ENCODE measurements at regions not wholly inside any gene's neighbourhood (a gene's known extent, or its start where the extent isn't known, plus 50 kb on each side); places are given as distances from the start of the nearest gene placed in this dataset.

GRCh38 chrX:38878641-38879340 lies 77.5 kb downstream of the MID1IP1 start:
- Mint-ChIP-seq H3K27ac (no peak overlapping the region), H3K27me3 (no peaks in the 10 kb centered on the region), H3K4me3 (no peak overlapping the region), H3K9me3 (no peaks in the 10 kb centered on the region), H3K36me3 (ENCODE audit: low read depth) (no peaks in the 10 kb centered on the region), H3K4me1 (ENCODE audit: low read depth) (peaks cover 18% of the 10 kb centered on the region)
- intact Hi-C loops (cut with micrococcal nuclease) = no loop called here

- Mint-ChIP-seq H3K4me1 (ENCODE audit: low read depth) (peaks cover 18% of the 10 kb centered on the region), H3K27ac (peak overlapping the region; percentile 78)
These were observed 78.5 kb downstream of the MID1IP1 start for GRCh38 chrX:38879631-38880220.

GRCh38 chrX:38880296-38880854 lies 79.1 kb downstream of the MID1IP1 start:
- no peaks in the 10 kb centered on the region for H3K36me3 Mint-ChIP-seq (ENCODE audit: low read depth)
- peaks cover 18% of the 10 kb centered on the region for H3K4me1 Mint-ChIP-seq (ENCODE audit: low read depth)
- peak overlapping the region; percentile 78 for H3K27ac Mint-ChIP-seq

More at GRCh38 chrX:38879631-38880220, 78.5 kb downstream of the MID1IP1 start:
- no peak overlapping the region for H3K4me3 Mint-ChIP-seq
- H3K27me3 Mint-ChIP-seq = no peaks in the 10 kb centered on the region
- intact Hi-C loops (cut with micrococcal nuclease) = no loop called here
- H3K9me3 Mint-ChIP-seq = no peaks in the 10 kb centered on the region
- no peaks in the 10 kb centered on the region for H3K36me3 Mint-ChIP-seq (ENCODE audit: low read depth)

GRCh38 chrX:38881066-38881465 lies 79.8 kb downstream of the MID1IP1 start:
- intact Hi-C loops (cut with micrococcal nuclease) = no loop called here
- Mint-ChIP-seq H3K27me3 (no peaks in the 10 kb centered on the region), H3K36me3 (ENCODE audit: low read depth) (no peaks in the 10 kb centered on the region), H3K4me1 (ENCODE audit: low read depth) (peaks cover 18% of the 10 kb centered on the region), H3K9me3 (no peaks in the 10 kb centered on the region), H3K27ac (no peak overlapping the region), H3K4me3 (no peak overlapping the region)

More at GRCh38 chrX:38880296-38880854, 79.1 kb downstream of the MID1IP1 start:
- Mint-ChIP-seq H3K27me3 (no peaks in the 10 kb centered on the region), H3K4me3 (peak overlapping the region; percentile 17), H3K9me3 (no peaks in the 10 kb centered on the region)
- intact Hi-C loops (cut with micrococcal nuclease) = no loop called here

GRCh38 chrX:38881727-38882126 lies 80.5 kb downstream of the MID1IP1 start:
- Mint-ChIP-seq H3K27me3 (no peaks in the 10 kb centered on the region), H3K9me3 (no peaks in the 10 kb centered on the region), H3K36me3 (ENCODE audit: low read depth) (no peaks in the 10 kb centered on the region), H3K4me1 (ENCODE audit: low read depth) (peaks cover 18% of the 10 kb centered on the region), H3K4me3 (no peak overlapping the region), H3K27ac (no peak overlapping the region)
- intact Hi-C loops (cut with micrococcal nuclease) = no loop called here

GRCh38 chrX:38882894-38883626 lies 81.8 kb downstream of the MID1IP1 start:
- H3K36me3 Mint-ChIP-seq (ENCODE audit: low read depth) = no peaks in the 10 kb centered on the region
- H3K27me3 Mint-ChIP-seq = no peaks in the 10 kb centered on the region
- no peaks in the 10 kb centered on the region for H3K9me3 Mint-ChIP-seq
- intact Hi-C loops (cut with micrococcal nuclease) = no loop called here
- H3K27ac Mint-ChIP-seq = no peak overlapping the region
- no peak overlapping the region for H3K4me3 Mint-ChIP-seq
- peaks cover 18% of the 10 kb centered on the region for H3K4me1 Mint-ChIP-seq (ENCODE audit: low read depth)

- H3K27ac Mint-ChIP-seq = no peak overlapping the region
- no peak overlapping the region for H3K4me3 Mint-ChIP-seq
- H3K4me1 Mint-ChIP-seq (ENCODE audit: low read depth) = no peaks in the 10 kb centered on the region
- H3K9me3 Mint-ChIP-seq = no peaks in the 10 kb centered on the region
- no peaks in the 10 kb centered on the region for H3K27me3 Mint-ChIP-seq
- no peaks in the 10 kb centered on the region for H3K36me3 Mint-ChIP-seq (ENCODE audit: low read depth)
- intact Hi-C loops (cut with micrococcal nuclease) = no loop called here
These were observed 84.9 kb downstream of the MID1IP1 start for GRCh38 chrX:38886112-38886511.

GRCh38 chrX:38887222-38887621 lies 86.0 kb downstream of the MID1IP1 start:
- H3K27me3 Mint-ChIP-seq = no peaks in the 10 kb centered on the region
- no peaks in the 10 kb centered on the region for H3K4me1 Mint-ChIP-seq (ENCODE audit: low read depth)
- intact Hi-C loops (cut with micrococcal nuclease) = no loop called here
- H3K4me3 Mint-ChIP-seq = no peak overlapping the region
- no peaks in the 10 kb centered on the region for H3K9me3 Mint-ChIP-seq
- no peaks in the 10 kb centered on the region for H3K36me3 Mint-ChIP-seq (ENCODE audit: low read depth)
- no peak overlapping the region for H3K27ac Mint-ChIP-seq

GRCh38 chrX:38890326-38890725 lies 89.1 kb downstream of the MID1IP1 start:
- no peaks in the 10 kb centered on the region for H3K36me3 Mint-ChIP-seq (ENCODE audit: low read depth)
- H3K27me3 Mint-ChIP-seq = no peaks in the 10 kb centered on the region
- no peaks in the 10 kb centered on the region for H3K4me1 Mint-ChIP-seq (ENCODE audit: low read depth)
- intact Hi-C loops (cut with micrococcal nuclease) = no loop called here
- no peak overlapping the region for H3K27ac Mint-ChIP-seq
- no peaks in the 10 kb centered on the region for H3K9me3 Mint-ChIP-seq
- no peak overlapping the region for H3K4me3 Mint-ChIP-seq

- H3K36me3 Mint-ChIP-seq (ENCODE audit: low read depth) = no peaks in the 10 kb centered on the region
- no peaks in the 10 kb centered on the region for H3K4me1 Mint-ChIP-seq (ENCODE audit: low read depth)
- no peak overlapping the region for H3K27ac Mint-ChIP-seq
- no peak overlapping the region for H3K4me3 Mint-ChIP-seq
- H3K9me3 Mint-ChIP-seq = no peaks in the 10 kb centered on the region
- intact Hi-C loops (cut with micrococcal nuclease) = no loop called here
- H3K27me3 Mint-ChIP-seq = no peaks in the 10 kb centered on the region
These were observed 89.7 kb downstream of the MID1IP1 start for GRCh38 chrX:38890963-38891362.

GRCh38 chrX:38891641-38892413 lies 90.6 kb downstream of the MID1IP1 start:
- Mint-ChIP-seq H3K27me3 (no peaks in the 10 kb centered on the region), H3K9me3 (no peaks in the 10 kb centered on the region), H3K4me1 (ENCODE audit: low read depth) (no peaks in the 10 kb centered on the region), H3K4me3 (no peak overlapping the region), H3K27ac (no peak overlapping the region), H3K36me3 (ENCODE audit: low read depth) (no peaks in the 10 kb centered on the region)
- intact Hi-C loops (cut with micrococcal nuclease) = no loop called here

GRCh38 chrX:38893441-38893840 lies 92.2 kb downstream of the MID1IP1 start:
- peaks cover 3% of the 10 kb centered on the region for H3K4me1 Mint-ChIP-seq (ENCODE audit: low read depth)

GRCh38 chrX:38895775-38896174 lies 94.5 kb downstream of the MID1IP1 start:
- no peak overlapping the region for H3K4me3 Mint-ChIP-seq
- intact Hi-C loops (cut with micrococcal nuclease) = no loop called here
- no peaks in the 10 kb centered on the region for H3K27me3 Mint-ChIP-seq
- no peak overlapping the region for H3K27ac Mint-ChIP-seq
- H3K9me3 Mint-ChIP-seq = no peaks in the 10 kb centered on the region
- no peaks in the 10 kb centered on the region for H3K36me3 Mint-ChIP-seq (ENCODE audit: low read depth)
- peaks cover 9% of the 10 kb centered on the region for H3K4me1 Mint-ChIP-seq (ENCODE audit: low read depth)

More at GRCh38 chrX:38893441-38893840, 92.2 kb downstream of the MID1IP1 start:
- Mint-ChIP-seq H3K4me3 (no peak overlapping the region), H3K36me3 (ENCODE audit: low read depth) (no peaks in the 10 kb centered on the region), H3K27ac (no peak overlapping the region), H3K9me3 (no peaks in the 10 kb centered on the region), H3K27me3 (no peaks in the 10 kb centered on the region)
- intact Hi-C loops (cut with micrococcal nuclease) = no loop called here
